HL-60 (cell line): ENCODE measurements at regions not wholly inside any gene's neighbourhood (a gene's known extent, or its start where the extent isn't known, plus 50 kb on each side); places are given as distances from the start of the nearest gene placed in this dataset.

ENCODE experiments used
- CTCF ChIP-seq: IDR thresholded peaks from one replicate; pipeline ENCODE4 v1.5.1; 2011; ENCODE audit warnings: low read length, control low read depth, inconsistent platforms; ENCODE audit not compliant: insufficient read depth
- POLR2AphosphoS5 ChIP-seq: IDR thresholded peaks from 2 replicates; pipeline ENCODE4 v1.6.1; 2012; ENCODE audit warnings: low read depth

GRCh38 chr12:105453316-105453715 is 122.8 kb downstream of the C12orf75 start:
- TF ChIP-seq POLR2AphosphoS5 (no peak), CTCF (no peak)
